Kidney (tissue), 13 donors: ENCODE measurements at regions not wholly inside any gene's neighbourhood (a gene's known extent, or its start where the extent isn't known, plus 50 kb on each side); places are given as distances from the start of the nearest gene placed in this dataset.

Experiments used
- DNase-seq, 5 donors: peaks; one replicate each; pipeline ENCODE4 v3.0.0-alpha.2; 2013 to 2020
- FAIRE-seq: peaks from 2 replicates; lab custom pipeline; 2012; peaks lifted over from hg19 to GRCh38; lab: Jason Lieb, UNC
- H3K27ac ChIP-seq, 2 donors: one replicate each; pipeline ENCODE4 v1.7.0; 2013; ENCODE audit warnings: low read depth in 2 of 2, low read length in 2 of 2, inconsistent platforms in 1 of 2
- H3K27me3 ChIP-seq: one replicate; pipeline ENCODE4 v1.7.1; 2013; ENCODE audit warnings: low read length, inconsistent platforms; ENCODE audit not compliant: control insufficient read depth, insufficient read depth
- H3K36me3 ChIP-seq, 3 donors: one replicate each; pipeline versions ENCODE4 v1.7.0 to v1.7.1; 2013; ENCODE audit warnings: low read length in 3 of 3, control low read depth in 1 of 3, inconsistent platforms in 1 of 3; ENCODE audit not compliant: insufficient read depth in 3 of 3, control insufficient read depth in 2 of 3
- H3K4me1 ChIP-seq, 3 donors: one replicate each; pipeline versions ENCODE4 v1.7.0 to v1.7.1; 2013; ENCODE audit warnings: low read length in 3 of 3, inconsistent platforms in 1 of 3, low read depth in 1 of 3; ENCODE audit not compliant: control insufficient read depth in 2 of 3, insufficient read depth in 2 of 3
- H3K4me3 ChIP-seq, 3 donors: one replicate each; pipeline versions ENCODE4 v1.7.0 to v1.8.1; 2013; ENCODE audit warnings: low read length in 3 of 3, control low read depth in 1 of 3, inconsistent platforms in 1 of 3
- H3K9ac ChIP-seq, 3 donors: one replicate each; pipeline versions ENCODE4 v1.7.0 to v1.7.1; 2013; ENCODE audit warnings: low read length in 3 of 3, control low read depth in 1 of 3, inconsistent platforms in 1 of 3
- H3K9me3 ChIP-seq, 3 donors: one replicate each; pipeline versions ENCODE4 v1.7.0 to v1.7.1; 2013; ENCODE audit warnings: low read length in 3 of 3, control low read depth in 1 of 3, inconsistent platforms in 1 of 3; ENCODE audit not compliant: control insufficient read depth in 2 of 3, insufficient read depth in 1 of 3
- intact Hi-C: fragments of 100-400 bp; cut with DNase I; formaldehyde crosslinking; loops from one replicate; pipeline ENCODE4 v1.11.1; 2022
- TF ChIP-seq, protein P1 (sequence below): IDR thresholded peaks from 3 replicates; pipeline ENCODE4 v1.5.1; 2012; ENCODE audit warnings: mild to moderate bottlenecking, moderate library complexity, borderline replicate concordance; ENCODE audit not compliant: insufficient read depth; ENCODE audit errors: extremely low read depth
- donor health status: control.
- donor health status: control.
- donor health status: control.
- donor health status: control.
- donor health status: control.
- donor health status: DM: yes; HTN: yes; CAD: no.
- donor health status: Normal renal cell carcinoma (clear cell type).

DNA sequence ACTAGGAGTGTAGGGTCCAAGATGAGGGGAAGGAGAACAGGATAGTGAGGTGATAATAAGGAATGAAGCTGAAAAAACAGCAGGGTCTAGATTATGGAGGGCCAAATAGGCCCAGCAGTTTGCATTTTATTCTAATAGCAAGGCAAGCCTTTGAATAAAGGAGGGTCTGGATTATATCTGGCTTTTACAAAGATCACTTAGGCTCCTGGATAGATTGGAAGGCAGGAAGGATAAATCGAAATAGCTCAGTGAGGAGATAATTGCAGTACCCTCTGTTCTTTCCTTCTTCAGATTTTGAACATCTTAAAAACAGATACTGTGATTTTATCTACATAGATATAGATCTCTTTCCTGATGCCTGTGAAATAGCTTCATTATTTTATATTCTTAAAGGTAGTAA is 53.8 kb upstream of the PTGFR start:
- intact Hi-C loops: no loop called here
- FAIRE-seq: no peak

DNA sequence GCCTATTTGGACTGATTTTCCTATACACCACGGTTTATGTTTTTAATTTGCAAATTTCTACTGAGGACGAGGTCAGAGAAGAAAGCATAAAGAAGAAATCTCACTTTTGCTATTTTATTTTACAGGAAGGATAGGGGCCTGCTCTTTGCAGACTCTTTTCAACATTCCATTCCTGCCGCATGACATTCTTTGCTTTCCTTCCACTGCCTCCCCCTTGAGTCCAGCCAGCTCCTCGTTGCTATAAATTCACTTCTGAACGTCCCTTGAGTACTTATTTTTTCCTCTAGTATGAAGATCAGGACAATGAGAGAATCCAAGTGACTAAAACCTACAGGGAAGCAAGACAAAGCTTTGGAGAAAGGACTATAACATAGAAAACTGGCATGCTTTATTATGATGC is 53.4 kb upstream of the PTGFR start:
- no peaks in the 10 kb centered on the region for H3K4me1 ChIP-seq
- TF ChIP-seq, protein P1, sequence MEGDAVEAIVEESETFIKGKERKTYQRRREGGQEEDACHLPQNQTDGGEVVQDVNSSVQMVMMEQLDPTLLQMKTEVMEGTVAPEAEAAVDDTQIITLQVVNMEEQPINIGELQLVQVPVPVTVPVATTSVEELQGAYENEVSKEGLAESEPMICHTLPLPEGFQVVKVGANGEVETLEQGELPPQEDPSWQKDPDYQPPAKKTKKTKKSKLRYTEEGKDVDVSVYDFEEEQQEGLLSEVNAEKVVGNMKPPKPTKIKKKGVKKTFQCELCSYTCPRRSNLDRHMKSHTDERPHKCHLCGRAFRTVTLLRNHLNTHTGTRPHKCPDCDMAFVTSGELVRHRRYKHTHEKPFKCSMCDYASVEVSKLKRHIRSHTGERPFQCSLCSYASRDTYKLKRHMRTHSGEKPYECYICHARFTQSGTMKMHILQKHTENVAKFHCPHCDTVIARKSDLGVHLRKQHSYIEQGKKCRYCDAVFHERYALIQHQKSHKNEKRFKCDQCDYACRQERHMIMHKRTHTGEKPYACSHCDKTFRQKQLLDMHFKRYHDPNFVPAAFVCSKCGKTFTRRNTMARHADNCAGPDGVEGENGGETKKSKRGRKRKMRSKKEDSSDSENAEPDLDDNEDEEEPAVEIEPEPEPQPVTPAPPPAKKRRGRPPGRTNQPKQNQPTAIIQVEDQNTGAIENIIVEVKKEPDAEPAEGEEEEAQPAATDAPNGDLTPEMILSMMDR: no peak
- no peak for FAIRE-seq
- no peaks in the 10 kb centered on the region for H3K36me3 ChIP-seq
- H3K9ac ChIP-seq: no peak overlapping the region
- no peaks in the 10 kb centered on the region for H3K27me3 ChIP-seq
- no peaks in the 10 kb centered on the region for H3K9me3 ChIP-seq
- H3K27ac ChIP-seq: no peak overlapping the region
- no peak overlapping the region for H3K4me3 ChIP-seq
- peak in 2 of 5 donors; percentile 4 to 10 for DNase-seq
- intact Hi-C loops: no loop called here

More for the DNA sequence above, 53.8 kb upstream of the PTGFR start:
- H3K9ac ChIP-seq: no peak overlapping the region
- DNase-seq: no peak
- no peaks in the 10 kb centered on the region for H3K27me3 ChIP-seq
- no peak overlapping the region for H3K27ac ChIP-seq
- TF ChIP-seq, protein P1: no peak
- no peak overlapping the region for H3K4me3 ChIP-seq
- no peaks in the 10 kb centered on the region for H3K9me3 ChIP-seq
- no peaks in the 10 kb centered on the region for H3K4me1 ChIP-seq
- no peaks in the 10 kb centered on the region for H3K36me3 ChIP-seq

DNA sequence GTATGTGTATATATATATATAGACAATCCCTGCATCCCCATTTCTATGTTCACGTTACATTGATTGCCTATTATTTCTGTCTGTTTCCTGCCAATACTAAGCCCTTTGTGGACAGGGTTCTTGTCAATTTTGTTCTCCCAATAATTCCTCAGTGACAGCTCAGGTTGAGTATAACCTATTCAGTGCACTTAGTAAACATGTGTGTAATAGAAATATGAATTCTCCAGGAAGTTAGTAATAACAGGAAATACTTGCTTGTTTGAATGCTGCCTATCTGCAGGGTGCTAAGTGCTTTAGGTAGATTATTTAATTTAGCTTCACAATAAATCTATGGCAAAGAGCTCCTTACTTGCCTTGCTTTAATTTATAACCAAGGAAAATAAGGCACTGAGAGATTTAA is 52.8 kb upstream of the PTGFR start:
- Histone ChIP-seq H3K36me3 (no peaks in the 10 kb centered on the region), H3K27me3 (no peaks in the 10 kb centered on the region), H3K9ac (no peak overlapping the region), H3K4me1 (no peaks in the 10 kb centered on the region), H3K9me3 (no peaks in the 10 kb centered on the region), H3K27ac (no peak overlapping the region), H3K4me3 (no peak overlapping the region)
- FAIRE-seq (no peak), DNase-seq (no peak)
- intact Hi-C loops: no loop called here
- TF ChIP-seq, protein P1: no peak

DNA sequence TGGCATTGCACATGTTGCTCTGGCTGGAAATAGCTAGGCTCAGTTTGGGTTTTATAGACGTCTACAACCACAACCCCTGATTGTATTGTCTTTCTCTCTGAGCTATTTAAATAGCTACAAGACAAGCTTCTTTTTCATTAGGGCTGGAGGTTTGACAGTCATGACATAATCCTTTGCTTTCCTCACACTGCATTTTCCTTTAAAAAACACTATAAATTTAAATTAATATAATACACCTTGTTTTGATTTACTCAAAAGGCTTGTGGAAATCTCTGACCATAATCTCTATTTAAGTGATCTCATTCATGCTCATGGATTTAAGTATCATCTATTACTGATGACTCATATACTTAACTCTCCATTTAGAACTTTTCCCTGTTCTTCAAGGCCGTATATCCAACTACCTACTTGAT is 50.4 kb upstream of the PTGFR start:
- Histone ChIP-seq H3K27ac (no peak overlapping the region), H3K36me3 (no peaks in the 10 kb centered on the region), H3K9me3 (no peaks in the 10 kb centered on the region), H3K9ac (no peak overlapping the region), H3K27me3 (no peaks in the 10 kb centered on the region), H3K4me1 (no peaks in the 10 kb centered on the region), H3K4me3 (no peak overlapping the region)
- no peak for FAIRE-seq
- intact Hi-C loops: no loop called here
- TF ChIP-seq, protein P1: no peak
- DNase-seq: no peak
